ENCODE measurements at regions not wholly inside any gene's neighbourhood (a gene's known extent, or its start where the extent isn't known, plus 50 kb on each side); places are given as distances from the start of the nearest gene placed in this dataset.
"Not testable (repeated sequence)": the region's sequence is repeated elsewhere in the genome, so short reads cannot be mapped to it uniquely, and the experiment has no call there.

DNA sequence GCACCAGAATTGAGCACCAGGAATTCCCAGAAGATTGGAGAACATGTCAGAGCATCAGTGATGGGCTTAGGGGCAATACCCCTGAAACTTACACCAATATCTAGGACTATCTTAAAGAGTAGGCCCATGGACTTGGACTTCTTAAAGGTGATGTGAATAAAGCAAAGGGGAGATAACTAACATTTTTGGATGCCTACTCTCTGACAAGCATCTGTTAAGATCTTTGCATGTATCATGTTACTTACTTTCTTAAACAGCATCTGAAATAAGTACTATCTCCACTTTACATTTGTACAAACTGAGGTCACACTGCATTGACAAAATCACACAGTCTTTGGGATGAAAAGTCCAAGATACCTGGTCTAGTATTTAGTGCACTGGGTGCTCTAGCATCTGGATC is 258.6 kb upstream of the ARSJ start:
- no peak overlapping the region for H3K27ac ChIP-seq
- no peak for TF ChIP-seq ZFX (IDR thresholded peaks at IDR 0.05)
- TF ChIP-seq, protein P1, sequence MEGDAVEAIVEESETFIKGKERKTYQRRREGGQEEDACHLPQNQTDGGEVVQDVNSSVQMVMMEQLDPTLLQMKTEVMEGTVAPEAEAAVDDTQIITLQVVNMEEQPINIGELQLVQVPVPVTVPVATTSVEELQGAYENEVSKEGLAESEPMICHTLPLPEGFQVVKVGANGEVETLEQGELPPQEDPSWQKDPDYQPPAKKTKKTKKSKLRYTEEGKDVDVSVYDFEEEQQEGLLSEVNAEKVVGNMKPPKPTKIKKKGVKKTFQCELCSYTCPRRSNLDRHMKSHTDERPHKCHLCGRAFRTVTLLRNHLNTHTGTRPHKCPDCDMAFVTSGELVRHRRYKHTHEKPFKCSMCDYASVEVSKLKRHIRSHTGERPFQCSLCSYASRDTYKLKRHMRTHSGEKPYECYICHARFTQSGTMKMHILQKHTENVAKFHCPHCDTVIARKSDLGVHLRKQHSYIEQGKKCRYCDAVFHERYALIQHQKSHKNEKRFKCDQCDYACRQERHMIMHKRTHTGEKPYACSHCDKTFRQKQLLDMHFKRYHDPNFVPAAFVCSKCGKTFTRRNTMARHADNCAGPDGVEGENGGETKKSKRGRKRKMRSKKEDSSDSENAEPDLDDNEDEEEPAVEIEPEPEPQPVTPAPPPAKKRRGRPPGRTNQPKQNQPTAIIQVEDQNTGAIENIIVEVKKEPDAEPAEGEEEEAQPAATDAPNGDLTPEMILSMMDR (conservative IDR thresholded peaks at IDR 0.05) = no peak

DNA sequence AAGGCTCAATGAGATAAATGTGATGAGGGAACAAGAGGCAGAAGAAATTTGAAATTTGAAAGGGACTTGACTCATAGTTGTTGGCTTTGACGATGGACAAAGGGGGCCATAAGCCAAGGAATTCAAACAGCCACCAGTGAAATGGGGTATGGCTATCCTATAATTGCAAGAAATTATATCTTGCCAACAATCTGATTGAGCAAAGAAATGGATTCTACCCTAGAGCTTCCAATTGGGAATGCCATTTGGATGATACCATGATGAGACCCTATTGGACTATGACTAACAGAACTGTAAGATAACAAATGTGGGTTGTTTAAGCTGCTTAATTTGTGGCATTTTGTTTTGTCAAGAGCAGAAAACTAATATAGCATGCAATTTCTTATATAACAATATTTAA is 270.1 kb upstream of the ARSJ start:
- no peak for TF ChIP-seq ZFX (IDR thresholded peaks at IDR 0.05)
- TF ChIP-seq, protein P1 (conservative IDR thresholded peaks at IDR 0.05) = no peak
- no peak overlapping the region for H3K27ac ChIP-seq

DNA sequence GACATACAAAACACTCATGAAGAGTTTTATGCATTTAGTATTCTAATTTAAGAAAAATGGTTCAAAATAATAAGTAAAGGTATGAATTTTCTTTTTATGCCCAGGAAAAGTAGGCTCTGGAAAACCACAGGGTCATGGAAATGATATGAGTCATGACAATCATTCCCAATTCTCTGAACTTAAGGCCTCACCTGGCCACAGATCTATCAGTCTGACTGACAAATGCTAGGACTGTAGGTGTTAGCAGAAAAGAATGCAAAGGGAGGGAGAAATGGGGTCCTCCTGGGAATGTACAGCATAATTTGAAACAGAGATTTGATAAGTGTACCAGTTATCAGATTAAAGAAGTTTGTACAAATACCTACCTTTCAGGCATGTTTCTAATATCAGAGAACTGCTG is 270.5 kb upstream of the ARSJ start:
- TF ChIP-seq, protein P1 (conservative IDR thresholded peaks at IDR 0.05) = no peak
- TF ChIP-seq ZFX (IDR thresholded peaks at IDR 0.05) = no peak
- H3K27ac ChIP-seq = no peak overlapping the region

DNA sequence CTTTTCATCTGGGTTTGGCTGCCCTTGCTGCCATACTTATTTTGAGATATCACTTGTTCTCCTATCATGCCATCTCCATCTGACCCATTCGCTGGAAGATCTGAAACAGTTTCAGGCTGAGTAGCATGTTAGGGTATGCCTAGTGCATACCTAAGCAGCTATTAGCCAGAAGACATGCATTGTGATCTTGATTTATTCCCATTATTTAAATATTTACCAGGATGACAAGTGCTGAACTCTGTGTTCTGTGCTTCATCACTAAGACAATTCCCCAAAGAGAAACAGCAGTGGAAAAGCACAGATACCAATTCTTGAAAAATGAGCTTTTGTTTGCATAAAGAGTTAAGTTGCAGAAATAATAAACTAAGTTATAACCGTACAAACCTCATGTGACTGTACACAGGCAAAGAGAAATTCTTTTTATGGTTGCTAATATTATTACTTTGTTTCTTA is 271.0 kb upstream of the ARSJ start:
- TF ChIP-seq ZFX (IDR thresholded peaks at IDR 0.05) = no peak
- TF ChIP-seq, protein P1 (conservative IDR thresholded peaks at IDR 0.05) = no peak
- H3K27ac ChIP-seq = no peak overlapping the region

DNA sequence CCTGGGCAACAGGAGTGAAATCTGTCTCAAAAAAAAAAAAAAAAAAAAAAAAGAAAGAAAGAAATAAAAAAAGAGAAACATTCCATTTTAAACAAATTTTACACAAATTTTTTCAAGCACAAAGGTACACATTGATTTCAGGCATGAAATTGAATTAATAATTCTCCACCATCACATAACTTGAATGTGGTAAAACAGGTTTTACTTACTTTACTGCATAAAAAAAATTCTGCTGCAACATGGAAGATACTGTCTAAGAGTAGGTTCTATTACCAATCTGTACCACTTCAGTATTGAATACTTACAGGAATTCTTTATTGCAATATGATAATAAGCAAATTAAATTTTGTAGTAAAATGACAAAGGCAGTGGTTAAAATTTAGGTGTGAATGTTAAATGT is 271.6 kb upstream of the ARSJ start:
- TF ChIP-seq ZFX (IDR thresholded peaks at IDR 0.05) = no peak
- TF ChIP-seq, protein P1 (conservative IDR thresholded peaks at IDR 0.05) = no peak
- H3K27ac ChIP-seq = no peak overlapping the region

DNA sequence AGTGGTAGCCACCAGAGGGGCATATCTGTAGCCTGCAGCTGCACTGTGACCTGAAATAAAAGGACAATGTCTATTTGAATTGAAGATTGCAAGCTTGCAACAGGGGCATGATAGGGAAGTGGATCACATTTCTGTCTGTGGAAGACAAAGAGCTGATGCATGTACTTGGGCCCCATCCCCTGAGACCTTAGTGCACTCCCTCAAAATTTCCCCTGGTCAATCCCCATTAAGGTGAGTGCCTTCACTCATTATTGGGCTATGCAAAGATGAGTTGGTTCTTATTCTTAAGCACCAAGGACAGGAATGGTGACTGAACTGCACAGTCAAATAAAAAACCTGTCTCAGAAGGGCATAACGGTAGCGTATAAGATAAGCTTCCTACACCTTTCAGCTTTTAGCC is 273.1 kb upstream of the ARSJ start:
- no peak overlapping the region for H3K27ac ChIP-seq
- TF ChIP-seq, protein P1 (conservative IDR thresholded peaks at IDR 0.05) = no peak
- TF ChIP-seq ZFX (IDR thresholded peaks at IDR 0.05) = no peak

DNA sequence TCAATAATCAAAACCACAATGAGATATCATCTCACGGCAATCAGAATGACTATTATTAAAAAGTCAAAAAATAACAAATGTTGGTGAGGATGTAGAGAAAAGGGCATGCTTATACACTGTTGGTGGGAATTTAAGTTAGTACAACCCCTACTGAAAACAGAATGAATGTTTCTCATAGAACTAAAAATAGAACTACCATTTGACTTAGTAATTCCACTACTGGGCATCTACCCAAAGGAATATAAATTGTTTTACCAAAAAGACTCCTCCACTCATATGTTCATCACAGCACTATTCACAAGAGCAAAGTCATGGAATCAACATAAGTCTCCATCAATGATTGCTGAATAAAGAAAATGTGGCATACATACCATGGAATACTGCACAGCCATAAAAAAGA is 278.1 kb upstream of the ARSJ start:
- no peak overlapping the region for H3K27ac ChIP-seq
- TF ChIP-seq, protein P1 (conservative IDR thresholded peaks at IDR 0.05) = no peak
- TF ChIP-seq ZFX (IDR thresholded peaks at IDR 0.05) = no peak

DNA sequence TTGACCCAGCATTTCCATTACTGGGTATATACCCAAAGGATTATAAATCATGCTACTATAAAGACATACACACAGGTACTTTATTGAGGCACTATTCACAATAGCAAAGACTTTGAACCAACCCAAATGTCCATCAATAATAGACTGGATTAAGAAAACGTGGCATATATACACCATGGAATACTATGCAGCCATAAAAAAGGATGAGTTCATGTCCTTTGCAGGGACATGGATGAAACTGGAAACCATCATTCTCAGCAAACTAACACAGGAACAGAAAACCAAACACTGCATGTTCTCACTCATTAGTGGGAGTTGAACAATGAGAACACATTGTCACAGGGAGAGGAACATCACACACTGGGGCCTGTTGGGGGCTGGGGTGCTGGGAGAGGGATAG is 283.0 kb upstream of the ARSJ start:
- not testable (repeated sequence) for H3K27ac ChIP-seq
